Peyer's patch (tissue), 4 donors: ENCODE measurements at regions not wholly inside any gene's neighbourhood (a gene's known extent, or its start where the extent isn't known, plus 50 kb on each side); places are given as distances from the start of the nearest gene placed in this dataset.

Experiments used
- CTCF ChIP-seq, 6 experiments: fragments of 450-650 bp in 4 of 6; fragments of 200-600 bp in 2 of 6; sonication (generic) in 1 of 6; IDR thresholded peaks; one replicate each; pipeline ENCODE4 v1.5.1; 2017 to 2019; ENCODE audit warnings: antibody characterized with exemption in 6 of 6, mild to moderate bottlenecking in 3 of 6, moderate library complexity in 1 of 6
- POLR2A ChIP-seq, 2 donors: fragments of 450-650 bp; IDR thresholded peaks; one replicate each; pipeline ENCODE4 v1.5.1; 2017; ENCODE audit warnings: antibody characterized with exemption in 2 of 2, mild to moderate bottlenecking in 2 of 2, moderate library complexity in 2 of 2

- TF ChIP-seq CTCF (IDR thresholded peaks at IDR 0.05) (no peak), POLR2A (IDR thresholded peaks at IDR 0.05) (no peak)
Measured at GRCh38 chr13:106640515-106640914, 72.6 kb upstream of the ARGLU1 start.
